NCI-H510A treated with DMSO at 0.1 percent for 48 hours (cell line): ENCODE measurements at regions not wholly inside any gene's neighbourhood (a gene's known extent, or its start where the extent isn't known, plus 50 kb on each side); places are given as distances from the start of the nearest gene placed in this dataset.

Experiments
- DNase-seq: peaks from one replicate; lab custom pipeline; 2025; lab: John Stamatoyannopoulos, UW

DNA sequence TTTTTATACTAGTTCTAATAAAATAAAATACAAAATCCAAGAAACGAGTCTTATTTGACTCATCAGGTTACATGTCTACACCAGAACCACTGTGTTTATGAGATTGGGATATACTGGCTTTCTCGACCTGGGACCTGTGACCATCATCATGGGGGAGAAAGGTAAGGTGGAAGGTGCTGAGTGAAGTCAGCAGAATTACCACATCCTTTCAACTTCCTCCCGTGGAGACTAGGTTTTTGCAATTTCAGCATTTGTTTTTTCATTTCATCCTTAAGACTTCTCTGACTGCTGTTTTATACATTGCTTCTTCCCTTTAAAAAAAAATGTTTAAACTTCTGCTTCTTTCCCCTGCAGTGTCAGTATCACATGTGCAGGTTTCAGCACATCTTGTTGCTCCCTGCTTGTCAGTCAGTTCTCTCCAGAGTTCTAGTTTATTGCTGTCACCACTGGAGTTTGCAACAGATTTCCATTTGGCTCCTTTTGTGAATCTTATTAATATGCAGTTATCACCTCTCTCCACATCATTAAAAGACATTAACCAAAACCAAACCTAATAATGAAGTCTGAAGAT lies 60.4 kb upstream of the HAO2 start:
- no peak for DNase-seq

DNA sequence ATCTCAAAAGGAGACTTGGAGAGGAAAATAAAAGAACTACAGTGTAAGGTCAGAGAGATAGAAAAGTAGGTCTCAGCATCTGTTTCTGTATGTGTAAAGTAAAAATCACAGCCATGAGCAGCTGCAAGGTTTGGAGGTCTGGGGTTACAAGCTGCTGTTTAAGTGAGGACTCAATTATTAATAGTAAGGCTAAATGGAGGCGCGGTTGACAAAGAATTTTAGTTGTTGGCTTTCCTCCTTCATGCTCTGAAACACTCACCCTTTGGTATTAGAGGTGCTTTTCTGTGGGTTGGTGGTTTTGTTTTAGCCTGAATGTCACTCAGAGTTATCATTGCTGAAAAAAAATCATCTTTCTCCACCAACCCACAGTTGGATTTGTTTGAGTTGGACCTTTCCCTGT lies 59.8 kb upstream of the HAO2 start:
- DNase-seq, result no peak

DNA sequence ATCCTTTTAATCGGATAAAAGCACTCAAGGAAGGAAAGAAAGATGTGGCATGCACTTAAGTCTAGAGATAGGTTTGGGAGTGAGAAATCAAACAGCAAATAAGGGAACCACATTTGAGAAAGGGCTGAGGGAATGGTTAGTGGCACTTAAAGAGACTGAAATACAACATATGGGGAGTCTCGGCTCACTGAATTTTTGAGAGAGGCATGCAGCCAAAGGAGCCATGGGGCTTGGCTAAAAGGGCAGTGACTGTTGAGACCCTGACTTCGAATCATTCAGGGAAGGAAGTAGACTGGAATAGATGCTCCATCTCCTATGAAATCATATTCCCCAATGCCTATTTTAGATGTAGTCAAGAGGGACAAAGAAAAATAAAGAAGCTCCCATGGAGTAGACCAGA lies 58.3 kb upstream of the HAO2 start:
- no peak for DNase-seq

DNA sequence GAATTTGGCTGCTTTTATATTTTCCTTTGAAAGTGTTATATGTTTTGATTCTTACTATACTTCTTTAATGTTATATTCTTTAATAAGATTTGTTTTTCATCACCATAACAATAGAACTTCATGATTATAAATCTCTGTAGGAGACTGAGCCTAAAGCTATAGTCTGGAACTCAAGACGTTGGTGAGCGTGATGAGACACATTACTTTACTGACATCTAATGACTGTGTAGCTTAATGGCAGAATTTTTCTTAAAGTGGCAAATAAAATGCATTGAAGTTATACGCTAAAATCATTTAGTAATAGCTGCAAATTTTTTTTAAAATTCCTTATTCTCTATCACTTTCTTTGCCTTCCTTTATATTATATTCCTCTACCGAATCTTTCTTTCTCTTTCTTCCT lies 56.1 kb upstream of the HAO2 start:
- DNase-seq, result no peak

- DNase-seq, result no peak
Measured at GRCh38 chr1:119314001-119314796, 54.4 kb upstream of the HAO2 start.

DNA sequence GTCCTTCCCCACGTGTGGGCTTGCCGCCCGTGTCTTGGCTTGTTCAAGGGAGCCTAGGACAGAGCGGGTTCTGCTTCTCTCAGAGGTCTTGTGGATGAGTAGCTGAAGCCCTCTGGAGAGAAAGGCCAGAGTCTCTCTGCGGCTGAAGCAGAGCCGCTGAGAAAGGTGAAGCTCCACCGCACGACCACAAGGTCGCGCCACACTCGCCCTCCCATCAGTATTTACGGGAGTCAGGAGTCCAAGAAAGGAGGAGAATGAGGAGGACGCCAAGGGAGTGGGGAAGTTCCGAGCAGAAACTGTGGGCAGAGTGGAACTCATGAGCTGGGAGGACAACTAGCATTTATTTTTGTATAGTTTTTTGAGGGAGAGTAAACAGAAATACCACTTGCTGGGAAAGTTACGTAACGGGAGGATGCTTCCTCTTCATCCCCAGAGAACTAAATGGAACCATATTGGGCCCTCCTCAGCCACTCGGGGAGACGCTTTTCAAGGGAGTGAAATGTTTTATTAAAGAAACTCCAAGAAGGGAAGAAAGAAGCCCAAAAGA lies 51.6 kb upstream of the HAO2 start:
- no peak for DNase-seq

DNA sequence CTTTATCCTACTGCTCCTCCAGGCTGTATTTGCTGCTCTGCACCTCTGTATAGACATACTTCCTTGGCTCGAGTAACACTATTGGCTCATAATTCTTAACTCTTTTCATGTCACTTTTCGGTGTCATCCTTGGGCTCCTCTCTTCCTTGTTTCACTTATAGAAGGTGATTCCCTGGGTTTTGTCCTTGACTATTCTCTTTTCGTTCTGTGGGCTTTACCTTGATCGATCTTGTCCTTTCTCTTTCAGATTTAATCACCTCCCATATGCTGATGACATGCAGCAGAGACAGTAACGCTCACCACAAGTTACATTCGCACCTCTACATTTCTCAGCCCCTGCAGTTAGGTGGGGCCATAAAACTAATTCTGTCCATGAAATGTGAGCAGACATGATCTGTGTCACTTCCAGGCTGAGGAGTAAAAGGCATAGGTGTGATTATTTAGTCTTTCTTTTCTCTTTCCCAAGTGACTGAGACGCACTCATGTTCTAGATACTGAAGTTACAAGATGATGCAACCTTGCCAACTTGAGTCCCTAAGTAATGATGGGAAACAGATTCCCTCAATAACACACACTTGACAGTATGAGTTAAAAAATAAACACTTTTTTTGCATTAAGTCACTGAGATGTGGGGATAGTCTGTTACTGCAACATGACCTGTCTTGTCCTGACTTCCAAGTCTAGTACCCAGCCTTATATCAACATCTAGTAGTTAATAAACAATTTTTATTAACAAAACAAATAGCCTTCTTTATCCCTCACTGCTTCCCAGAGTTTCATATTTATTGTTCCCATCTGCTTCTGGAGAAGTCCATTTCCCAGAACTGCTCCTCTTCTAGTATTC lies 49.9 kb upstream of the HAO2 start:
- no peak for DNase-seq
